NCI-H2227 (cell line): ENCODE measurements at regions not wholly inside any gene's neighbourhood (a gene's known extent, or its start where the extent isn't known, plus 50 kb on each side); places are given as distances from the start of the nearest gene placed in this dataset.

Source experiments
- DNase-seq: peaks from one replicate; lab custom pipeline; 2025; ENCODE audit not compliant: unreplicated experiment; lab: John Stamatoyannopoulos, UW

GRCh38 chr5:67536866-67537265, 340.3 kb upstream of the CD180 start:
- peak; percentile 17 for DNase-seq

GRCh38 chr5:67530609-67531255, 334.1 kb upstream of the CD180 start:
- peak; percentile 9 for DNase-seq

- no peak for DNase-seq
These were observed 332.4 kb upstream of the CD180 start for GRCh38 chr5:67528953-67529352.

- DNase-seq: no peak
These were observed 330.2 kb upstream of the CD180 start for GRCh38 chr5:67526793-67527192.

- DNase-seq: no peak
These were observed 323.7 kb upstream of the CD180 start for GRCh38 chr5:67520161-67520908.

GRCh38 chr5:67518227-67518626, 321.6 kb upstream of the CD180 start:
- DNase-seq: no peak

GRCh38 chr5:67516948-67517565, 320.5 kb upstream of the CD180 start:
- DNase-seq: no peak

- no peak for DNase-seq
These were observed 319.2 kb upstream of the CD180 start for GRCh38 chr5:67515762-67516161.

GRCh38 chr5:67515020-67515689, 318.6 kb upstream of the CD180 start:
- DNase-seq: no peak

GRCh38 chr5:67512758-67513157, 316.2 kb upstream of the CD180 start:
- DNase-seq: no peak

- DNase-seq: no peak
These were observed 315.3 kb upstream of the CD180 start for GRCh38 chr5:67511911-67512310.

GRCh38 chr5:67510204-67510603, 313.6 kb upstream of the CD180 start:
- DNase-seq: no peak

GRCh38 chr5:67509402-67510186, 313.0 kb upstream of the CD180 start:
- DNase-seq: no peak

GRCh38 chr5:67506241-67506640, 309.6 kb upstream of the CD180 start:
- DNase-seq: no peak

GRCh38 chr5:67502951-67503350, 306.4 kb upstream of the CD180 start:
- DNase-seq: no peak

- DNase-seq: no peak
These were observed 299.5 kb upstream of the CD180 start for GRCh38 chr5:67496051-67496450.

- no peak for DNase-seq
These were observed 298.5 kb upstream of the CD180 start for GRCh38 chr5:67495072-67495471.

- DNase-seq: no peak
These were observed 297.7 kb upstream of the CD180 start for GRCh38 chr5:67494186-67494855.

- no peak for DNase-seq
These were observed 297.1 kb upstream of the CD180 start for GRCh38 chr5:67493676-67494075.

GRCh38 chr5:67490543-67491321, 294.1 kb upstream of the CD180 start:
- DNase-seq: no peak
